Vagina (tissue), 2 donors: ENCODE measurements at regions not wholly inside any gene's neighbourhood (a gene's known extent, or its start where the extent isn't known, plus 50 kb on each side); places are given as distances from the start of the nearest gene placed in this dataset.

Experiments used
- DNase-seq, 2 donors: peaks; one replicate each; pipeline ENCODE4 v3.0.0-alpha.2; 2017; ENCODE audit errors: extremely low spot score in 2 of 2
- H3K27ac ChIP-seq: fragments of 200-600 bp; sonication (generic); one replicate; pipeline ENCODE4 v1.5.1; 2019
- H3K27me3 ChIP-seq: fragments of 200-600 bp; sonication (generic); one replicate; pipeline ENCODE4 v1.5.1; 2019
- H3K36me3 ChIP-seq, 2 donors: fragments of 200-600 bp; sonication (generic); one replicate each; pipeline ENCODE4 v1.5.1; 2017 to 2019
- H3K4me1 ChIP-seq: fragments of 200-600 bp; sonication (generic); one replicate; pipeline ENCODE4 v1.5.1; 2019
- H3K4me3 ChIP-seq, 2 donors: fragments of 200-600 bp; sonication (generic); 1 replicate in 1 of 2; 2 replicates in 1 of 2; pipeline ENCODE4 v1.5.1; 2016 to 2019
- H3K9me3 ChIP-seq: fragments of 200-600 bp; sonication (generic); one replicate; pipeline ENCODE4 v1.5.1; 2019
- POLR2A ChIP-seq, 2 donors: fragments of 450-650 bp; IDR thresholded peaks; one replicate each; pipeline ENCODE4 v1.6.1; 2017; ENCODE audit warnings: antibody characterized with exemption in 2 of 2, mild to moderate bottlenecking in 2 of 2, moderate library complexity in 2 of 2
- POLR2AphosphoS5 ChIP-seq, 2 donors: sonication (generic); formaldehyde crosslinking; IDR thresholded peaks; one replicate each; pipeline ENCODE4 v1.9.0; 2017; ENCODE audit warnings: antibody characterized with exemption in 2 of 2, mild to moderate bottlenecking in 2 of 2, low read depth in 1 of 2; ENCODE audit not compliant: insufficient read depth in 1 of 2
- intact Hi-C: fragments of 100-400 bp; cut with DNase I; formaldehyde crosslinking; loops from one replicate; pipeline ENCODE4 v1.15.1; 2023
- TF ChIP-seq, protein P1 (sequence below), 3 experiments: fragments of 450-650 bp in 2 of 3; fragments of 200-600 bp in 1 of 3; sonication (generic) in 1 of 3; IDR thresholded peaks; one replicate each; pipeline ENCODE4 v1.5.1; 2017 to 2019; ENCODE audit warnings: antibody characterized with exemption in 3 of 3, mild to moderate bottlenecking in 2 of 3, moderate library complexity in 2 of 3

DNA sequence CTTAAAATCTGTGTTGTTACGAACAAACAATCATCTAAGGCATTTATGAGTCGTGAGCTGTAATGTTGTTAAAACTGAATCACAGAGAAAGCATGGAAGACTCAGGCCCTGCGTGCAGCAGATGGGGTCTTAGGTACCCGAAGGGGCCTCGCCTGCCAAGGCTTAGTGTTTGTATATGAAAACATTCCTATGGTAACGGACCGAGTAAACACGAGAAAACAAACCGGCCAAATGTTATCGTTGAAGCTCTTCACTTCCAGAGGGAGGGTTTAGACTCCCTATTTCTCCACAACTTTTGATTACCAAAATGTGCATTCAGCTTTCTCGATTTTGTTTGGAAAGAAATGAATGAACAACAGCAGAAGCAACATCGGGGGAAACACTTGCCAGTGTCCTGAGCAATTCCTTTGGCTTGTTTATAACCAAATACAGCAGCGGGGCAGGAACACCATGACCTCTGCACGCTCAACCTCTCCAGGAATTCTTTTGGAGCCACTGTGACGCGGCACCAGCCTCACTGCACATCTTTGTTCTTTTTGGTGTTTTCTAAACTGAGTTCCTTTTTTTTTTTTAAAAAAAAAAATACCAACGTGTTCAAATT lies 121.6 kb upstream of the KLF6 start:
- Histone ChIP-seq H3K36me3 (no peaks in the 10 kb centered on the region), H3K9me3 (no peaks in the 10 kb centered on the region), H3K4me3 (no peak overlapping the region), H3K27ac (peak overlapping the region; percentile 60), H3K4me1 (peaks cover 8% of the 10 kb centered on the region), H3K27me3 (no peaks in the 10 kb centered on the region)
- TF ChIP-seq, protein P1, sequence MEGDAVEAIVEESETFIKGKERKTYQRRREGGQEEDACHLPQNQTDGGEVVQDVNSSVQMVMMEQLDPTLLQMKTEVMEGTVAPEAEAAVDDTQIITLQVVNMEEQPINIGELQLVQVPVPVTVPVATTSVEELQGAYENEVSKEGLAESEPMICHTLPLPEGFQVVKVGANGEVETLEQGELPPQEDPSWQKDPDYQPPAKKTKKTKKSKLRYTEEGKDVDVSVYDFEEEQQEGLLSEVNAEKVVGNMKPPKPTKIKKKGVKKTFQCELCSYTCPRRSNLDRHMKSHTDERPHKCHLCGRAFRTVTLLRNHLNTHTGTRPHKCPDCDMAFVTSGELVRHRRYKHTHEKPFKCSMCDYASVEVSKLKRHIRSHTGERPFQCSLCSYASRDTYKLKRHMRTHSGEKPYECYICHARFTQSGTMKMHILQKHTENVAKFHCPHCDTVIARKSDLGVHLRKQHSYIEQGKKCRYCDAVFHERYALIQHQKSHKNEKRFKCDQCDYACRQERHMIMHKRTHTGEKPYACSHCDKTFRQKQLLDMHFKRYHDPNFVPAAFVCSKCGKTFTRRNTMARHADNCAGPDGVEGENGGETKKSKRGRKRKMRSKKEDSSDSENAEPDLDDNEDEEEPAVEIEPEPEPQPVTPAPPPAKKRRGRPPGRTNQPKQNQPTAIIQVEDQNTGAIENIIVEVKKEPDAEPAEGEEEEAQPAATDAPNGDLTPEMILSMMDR (IDR thresholded peaks at IDR 0.05), result no peak
- TF ChIP-seq POLR2A (IDR thresholded peaks at IDR 0.05) (no peak), POLR2AphosphoS5 (IDR thresholded peaks at IDR 0.05; ENCODE audit: insufficient read depth in 1 of 2, low read depth in 1 of 2) (no peak)
- no peak for DNase-seq
- intact Hi-C loops, result no loop called here

DNA sequence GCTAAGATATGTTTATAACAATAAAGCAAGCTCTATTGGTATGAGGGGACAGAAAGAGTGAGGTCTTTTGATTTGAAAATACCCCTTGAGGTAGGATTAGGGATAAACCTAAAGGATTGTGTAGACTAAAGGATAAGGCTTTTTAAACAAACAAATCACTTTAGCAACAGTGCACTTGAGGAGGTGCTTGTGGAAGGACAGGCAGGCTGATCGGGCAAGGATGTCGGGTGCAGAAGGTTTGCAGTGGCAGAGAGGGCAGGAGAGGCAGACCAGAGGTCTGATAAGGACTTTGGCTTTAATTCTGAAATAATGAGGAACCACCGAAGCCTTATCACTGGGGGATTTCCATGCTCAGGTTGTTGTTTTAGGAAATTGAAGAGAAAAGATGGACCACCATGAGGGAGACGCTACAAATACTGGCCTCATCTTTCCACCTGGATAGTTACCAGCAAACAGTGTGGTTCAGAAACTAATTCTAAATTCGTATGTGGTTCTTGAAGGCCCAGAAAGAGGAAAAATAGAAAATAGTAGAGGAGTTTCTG lies 119.5 kb upstream of the KLF6 start:
- H3K9me3 ChIP-seq, result no peaks in the 10 kb centered on the region
- intact Hi-C loops, result no loop called here
- H3K4me1 ChIP-seq, result peaks cover 8% of the 10 kb centered on the region
- no peak for DNase-seq
- TF ChIP-seq POLR2A (IDR thresholded peaks at IDR 0.05) (no peak), POLR2AphosphoS5 (IDR thresholded peaks at IDR 0.05; ENCODE audit: insufficient read depth in 1 of 2, low read depth in 1 of 2) (no peak)
- TF ChIP-seq, protein P1 (IDR thresholded peaks at IDR 0.05), result no peak
- H3K27ac ChIP-seq, result no peak overlapping the region
- H3K36me3 ChIP-seq, result no peaks in the 10 kb centered on the region
- no peaks in the 10 kb centered on the region for H3K27me3 ChIP-seq
- no peak overlapping the region for H3K4me3 ChIP-seq

DNA sequence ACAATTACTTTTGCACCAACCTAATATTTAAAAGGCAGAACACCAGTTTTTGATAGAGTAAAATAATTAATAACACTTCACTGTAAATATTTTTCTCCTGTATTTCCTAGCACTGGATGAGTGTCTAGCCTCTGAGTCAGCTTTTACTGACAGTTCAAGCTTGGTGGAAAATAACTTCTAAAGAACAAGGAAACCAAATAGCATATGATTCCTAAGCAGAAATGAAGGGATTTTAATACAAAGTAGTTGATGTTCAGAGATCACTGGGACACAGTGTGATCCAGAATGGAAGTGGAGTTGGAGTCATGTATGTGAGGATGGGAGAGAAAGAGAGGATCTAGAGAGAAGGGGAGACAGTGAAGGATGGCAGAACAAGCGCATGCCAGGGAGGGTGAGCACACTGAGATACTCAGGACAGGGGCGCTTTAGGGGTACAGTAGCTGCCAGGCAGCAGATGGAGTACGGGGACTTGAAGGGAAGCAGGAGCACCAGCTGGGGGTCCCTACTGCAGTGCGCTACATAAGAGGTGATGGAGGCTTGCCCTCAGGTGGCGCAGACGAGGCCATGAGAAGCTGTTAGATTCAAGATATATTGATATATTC lies 117.9 kb upstream of the KLF6 start:
- H3K36me3 ChIP-seq, result no peaks in the 10 kb centered on the region
- H3K27ac ChIP-seq, result no peak overlapping the region
- no peak for TF ChIP-seq POLR2A (IDR thresholded peaks at IDR 0.05)
- TF ChIP-seq POLR2AphosphoS5 (IDR thresholded peaks at IDR 0.05; ENCODE audit: insufficient read depth in 1 of 2, low read depth in 1 of 2), result peak in 1 of 2 donors; percentile 7
- no peaks in the 10 kb centered on the region for H3K27me3 ChIP-seq
- no peak overlapping the region for H3K4me3 ChIP-seq
- no peak for DNase-seq
- intact Hi-C loops, result no loop called here
- no peaks in the 10 kb centered on the region for H3K9me3 ChIP-seq
- peaks cover 8% of the 10 kb centered on the region for H3K4me1 ChIP-seq

- H3K27ac ChIP-seq, result no peak overlapping the region
- H3K36me3 ChIP-seq, result no peaks in the 10 kb centered on the region
- H3K9me3 ChIP-seq, result no peaks in the 10 kb centered on the region
- H3K27me3 ChIP-seq, result no peaks in the 10 kb centered on the region
- DNase-seq, result no peak
- H3K4me3 ChIP-seq, result no peak overlapping the region
- TF ChIP-seq POLR2A (IDR thresholded peaks at IDR 0.05) (no peak), POLR2AphosphoS5 (IDR thresholded peaks at IDR 0.05; ENCODE audit: insufficient read depth in 1 of 2, low read depth in 1 of 2) (no peak)
- TF ChIP-seq, protein P1 (IDR thresholded peaks at IDR 0.05), result no peak
- intact Hi-C loops, result no loop called here
- H3K4me1 ChIP-seq, result peaks cover 3% of the 10 kb centered on the region
Measured at GRCh38 chr10:3902054-3902808, 117.2 kb upstream of the KLF6 start.

GRCh38 chr10:3901370-3901769 lies 116.4 kb upstream of the KLF6 start:
- H3K4me1 ChIP-seq, result no peaks in the 10 kb centered on the region
- no peak overlapping the region for H3K27ac ChIP-seq
- TF ChIP-seq, protein P1 (IDR thresholded peaks at IDR 0.05), result no peak
- TF ChIP-seq POLR2AphosphoS5 (IDR thresholded peaks at IDR 0.05; ENCODE audit: insufficient read depth in 1 of 2, low read depth in 1 of 2) (no peak), POLR2A (IDR thresholded peaks at IDR 0.05) (no peak)
- H3K4me3 ChIP-seq, result no peak overlapping the region
- H3K9me3 ChIP-seq, result no peaks in the 10 kb centered on the region
- no peaks in the 10 kb centered on the region for H3K36me3 ChIP-seq
- H3K27me3 ChIP-seq, result no peaks in the 10 kb centered on the region
- DNase-seq, result no peak
- intact Hi-C loops, result no loop called here
